Hematopoietic multipotent progenitor cell treated with erythropoietin and hydrocortisone succinate and interleukin-3 and kit ligand, for 4 days (in vitro differentiated cells): ENCODE measurements at regions not wholly inside any gene's neighbourhood (a gene's known extent, or its start where the extent isn't known, plus 50 kb on each side); places are given as distances from the start of the nearest gene placed in this dataset.

Source experiments
- DNase-seq: peaks from one replicate; pipeline ENCODE4 v3.0.0-alpha.2; 2015

GRCh38 chr1:219664310-219665029, 51.6 kb upstream of the ZC3H11B start:
- no peak for DNase-seq
